Frontal cortex (tissue), 3 donors: ENCODE measurements at regions not wholly inside any gene's neighbourhood (a gene's known extent, or its start where the extent isn't known, plus 50 kb on each side); places are given as distances from the start of the nearest gene placed in this dataset.

Source experiments
- DNase-seq, 2 donors: peaks; one replicate each; pipeline ENCODE4 v3.0.0; 2012; ENCODE audit warnings: low spot score in 2 of 2
- FAIRE-seq: peaks from 2 replicates; lab custom pipeline; 2012; peaks lifted over from hg19 to GRCh38; lab: Jason Lieb, UNC
- donor health status: control.
- donor health status: control.
- donor health status: control.

DNA sequence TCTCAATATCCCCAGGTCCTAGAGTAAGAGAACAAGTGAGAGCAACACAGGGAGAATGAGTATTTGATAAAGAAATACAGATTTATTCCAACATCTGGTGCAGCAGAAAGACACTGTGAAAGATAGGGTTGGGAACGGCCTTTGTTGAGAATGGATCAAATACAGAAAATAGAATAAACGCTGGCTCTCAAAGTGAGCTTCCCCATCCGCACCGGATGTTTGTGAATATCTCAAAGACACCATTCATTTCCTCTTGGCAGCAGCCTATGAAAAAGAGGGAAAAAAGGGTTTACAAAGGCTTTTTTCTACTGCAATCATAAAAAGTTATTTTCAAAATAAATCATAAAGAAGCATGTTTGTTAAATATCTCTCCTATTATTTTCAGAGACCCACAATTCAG lies 279.3 kb downstream of the CASP12 start:
- DNase-seq (no peak), FAIRE-seq (peak; percentile 77)

DNA sequence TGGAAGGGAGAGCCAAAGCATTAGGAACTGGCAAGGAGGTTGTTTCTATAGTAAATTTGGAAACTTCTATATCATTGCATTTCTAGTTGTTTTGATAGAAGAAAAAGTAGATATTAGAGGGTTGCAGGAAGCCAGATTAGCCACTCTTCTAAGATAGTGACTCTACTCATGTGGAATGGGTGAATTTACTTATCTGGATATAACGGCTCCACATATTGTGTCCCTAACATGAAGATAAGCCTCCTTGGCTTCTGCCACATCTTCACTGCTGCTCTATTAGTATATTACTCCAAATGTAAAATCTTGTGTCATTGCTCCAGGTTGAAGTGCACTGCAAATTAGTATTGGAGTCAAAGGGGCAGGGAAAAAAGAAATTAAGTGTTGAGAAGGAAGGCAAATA lies 283.3 kb downstream of the CASP12 start:
- DNase-seq, result no peak

DNA sequence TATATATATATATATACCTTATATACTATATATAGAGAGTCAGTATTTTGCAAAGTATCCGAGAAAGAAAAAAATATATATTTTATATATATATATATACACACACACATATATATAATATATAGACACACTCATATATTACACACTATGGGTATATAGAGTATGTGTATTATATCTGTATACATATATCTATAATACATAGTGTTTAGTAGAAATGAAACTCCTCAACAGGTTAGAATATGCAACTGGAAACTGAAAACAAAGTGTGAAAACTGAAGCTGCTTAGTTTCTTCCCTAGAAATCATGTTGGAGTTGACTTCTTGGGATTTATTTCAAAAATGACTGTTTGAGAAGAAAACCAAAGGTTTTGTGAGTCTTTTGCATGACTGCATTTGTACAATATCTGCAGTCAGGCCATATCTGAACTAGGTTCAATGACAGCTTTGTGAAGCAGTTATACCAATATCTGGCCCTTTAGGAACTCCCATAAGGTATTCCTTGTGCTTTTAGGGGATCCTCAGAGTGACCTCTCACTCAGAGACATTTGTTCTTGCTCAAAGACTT lies 284.1 kb downstream of the CASP12 start:
- peak; percentile 71 for FAIRE-seq
- DNase-seq, result no peak

More for the DNA sequence above, 283.3 kb downstream of the CASP12 start:
- no peak for FAIRE-seq

DNA sequence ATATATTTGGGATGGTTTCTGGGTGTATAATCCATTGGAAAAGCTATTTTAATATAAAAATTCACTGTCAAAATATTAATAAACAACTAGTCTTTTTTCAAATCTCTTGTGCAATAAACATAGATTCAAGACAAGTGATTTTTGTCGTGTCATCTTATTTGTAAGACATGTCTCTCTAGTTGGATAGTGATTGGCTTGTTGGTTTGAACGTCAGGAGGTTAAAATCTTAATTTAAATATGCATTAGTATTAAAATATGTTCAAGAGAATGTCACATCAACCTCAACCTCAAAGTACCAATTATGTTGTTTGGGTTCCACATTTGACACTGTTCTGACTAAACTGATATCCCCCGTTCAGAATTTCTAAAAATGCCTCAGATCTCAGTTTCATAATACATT lies 287.6 kb downstream of the CASP12 start:
- DNase-seq (no peak), FAIRE-seq (no peak)

DNA sequence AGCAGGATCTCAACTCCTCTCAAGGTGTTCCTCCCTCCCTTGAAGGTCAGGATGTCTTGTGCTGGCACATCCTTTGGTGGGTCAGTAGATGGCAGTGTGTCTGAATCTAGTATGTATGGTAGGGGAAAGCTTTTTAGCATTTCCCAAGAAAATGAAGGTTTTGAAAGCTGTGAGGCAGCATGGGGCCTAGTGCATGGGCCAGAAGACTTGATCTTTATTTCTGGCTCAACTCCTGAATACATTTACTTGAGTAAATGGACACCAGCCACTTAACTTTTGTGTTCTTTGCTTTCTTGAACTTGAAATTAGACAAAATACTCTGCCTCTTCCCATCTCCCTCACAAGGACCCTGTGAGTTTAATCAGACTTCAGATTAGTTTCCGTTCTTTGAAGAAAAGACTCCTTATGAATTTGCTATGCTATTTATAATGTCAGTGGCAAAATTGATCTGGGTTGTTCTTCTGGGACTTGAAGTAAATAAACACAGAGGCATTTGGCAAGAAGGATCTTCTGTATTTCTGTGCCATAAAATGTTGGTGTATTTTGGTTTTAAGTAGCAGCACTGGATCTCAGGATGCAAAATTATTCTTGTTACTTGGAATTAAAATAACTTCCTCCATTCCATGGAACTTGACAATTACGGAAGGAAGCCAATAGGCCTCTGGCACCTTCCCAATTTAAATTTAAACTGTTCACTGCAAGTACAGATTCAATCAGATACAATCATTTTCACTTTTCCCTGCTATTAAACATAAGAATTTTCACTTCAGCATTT lies 288.8 kb downstream of the CASP12 start:
- peak; percentile 19 for FAIRE-seq
- DNase-seq, result peak; percentile 17 to 24

DNA sequence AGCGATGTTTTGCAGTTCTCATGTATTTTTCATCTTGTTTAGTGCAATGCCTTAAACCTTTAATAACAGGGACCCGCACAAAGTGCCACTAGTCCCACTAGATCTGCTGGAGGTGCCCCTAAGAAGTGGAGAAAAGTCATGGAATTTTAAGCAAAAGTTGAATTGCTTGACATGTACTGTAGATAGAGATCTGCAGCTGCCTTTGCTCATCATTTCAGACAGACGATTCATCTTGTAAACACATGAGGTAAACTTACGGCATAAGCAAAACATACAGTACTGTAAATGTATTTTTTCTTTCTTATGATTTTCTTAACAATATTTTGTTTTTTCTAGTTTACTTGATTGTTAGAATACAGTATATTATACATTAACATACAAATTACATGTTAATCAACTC lies 295.6 kb downstream of the CASP12 start:
- DNase-seq, result no peak
- no peak for FAIRE-seq

DNA sequence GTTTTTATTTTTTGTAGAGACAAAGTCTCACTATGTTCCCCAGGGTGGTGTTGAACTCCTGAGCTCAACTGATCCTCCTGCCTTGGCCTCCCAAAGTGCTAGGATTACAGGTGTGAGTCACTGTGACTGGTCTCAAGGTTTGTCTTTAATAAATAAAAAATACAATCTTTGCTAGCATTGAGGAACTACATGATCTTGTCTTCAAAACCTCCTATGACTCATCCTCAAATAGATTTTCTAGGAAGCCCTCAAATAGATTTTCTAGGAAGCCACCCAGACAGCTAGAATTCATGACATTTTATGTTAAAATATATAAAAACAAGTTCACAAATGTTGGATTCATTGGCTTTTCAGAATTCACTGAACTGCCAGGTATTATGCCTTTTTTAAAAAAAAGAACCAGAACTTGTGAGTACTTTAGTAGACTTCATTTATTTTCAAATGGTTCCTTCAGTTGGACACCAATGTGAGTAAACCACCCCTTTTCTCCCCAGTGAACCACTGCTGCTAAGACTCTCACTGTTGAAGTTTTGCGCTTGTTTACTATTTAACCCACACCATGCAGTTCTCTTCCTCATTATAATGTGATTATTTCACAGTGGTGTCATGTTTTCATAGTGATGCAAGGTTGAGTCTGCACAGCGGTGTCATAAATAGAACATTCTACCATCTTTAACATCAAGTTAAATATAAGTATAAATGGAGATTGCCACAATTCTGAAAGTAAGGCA lies 303.9 kb downstream of the CASP12 start:
- FAIRE-seq (no peak), DNase-seq (no peak)

DNA sequence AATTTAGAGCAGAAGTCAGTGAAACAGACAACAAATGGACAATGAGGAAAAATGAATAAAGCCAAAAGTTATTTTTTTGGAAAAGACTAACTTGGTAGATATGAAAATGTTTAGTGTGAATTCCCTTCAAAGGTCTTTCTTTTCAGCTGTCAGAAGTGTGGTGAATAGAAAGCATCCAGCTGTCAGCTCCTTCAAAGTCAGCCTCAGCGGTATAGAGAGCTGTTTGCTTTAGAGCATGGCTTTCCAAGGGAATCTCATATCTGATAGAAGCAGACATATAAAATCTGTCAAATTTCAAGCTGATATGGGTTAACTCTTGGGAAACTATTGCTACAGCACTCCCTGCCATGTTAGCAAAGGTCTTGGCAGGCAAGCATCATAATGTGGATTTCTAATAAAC lies 309.3 kb downstream of the CASP12 start:
- no peak for FAIRE-seq
- DNase-seq, result no peak

DNA sequence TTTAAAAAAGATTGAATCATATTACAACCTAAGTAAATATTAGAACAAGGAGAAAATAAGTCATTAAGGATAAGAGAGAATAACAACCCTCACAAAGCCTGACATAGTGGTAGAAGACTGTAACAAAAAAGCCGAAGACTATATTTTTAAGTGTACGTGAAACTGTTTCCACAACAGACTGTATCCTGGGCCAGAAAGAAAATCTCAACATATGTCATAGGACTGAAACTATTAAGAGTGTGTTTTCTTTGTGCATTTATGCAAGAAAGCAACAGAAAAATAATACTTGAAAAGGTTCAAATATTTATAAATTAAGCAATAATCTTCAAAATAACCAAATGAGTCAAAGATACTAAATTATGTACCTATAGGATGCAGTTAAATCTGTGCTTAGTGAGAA lies 309.8 kb downstream of the CASP12 start:
- no peak for FAIRE-seq
- DNase-seq, result no peak

DNA sequence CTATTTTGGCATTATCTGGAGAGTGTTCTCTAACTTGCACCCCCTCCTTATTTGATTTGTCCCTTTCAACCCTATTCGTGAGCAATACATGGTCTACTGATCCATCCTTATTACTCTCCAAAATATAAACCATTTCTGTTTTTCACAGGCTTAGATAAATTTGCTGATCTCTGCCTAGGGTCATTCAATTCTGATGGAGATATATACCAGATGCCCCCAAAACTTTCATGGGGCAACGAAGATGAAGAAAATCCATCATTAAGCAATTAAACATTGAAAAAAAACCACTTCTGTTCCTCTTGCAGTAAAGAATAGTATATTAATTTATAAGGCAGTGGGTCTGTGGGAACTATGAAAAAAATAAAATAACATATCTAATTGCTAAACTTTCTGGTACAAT lies 313.4 kb downstream of the CASP12 start:
- no peak for FAIRE-seq
- DNase-seq, result no peak

DNA sequence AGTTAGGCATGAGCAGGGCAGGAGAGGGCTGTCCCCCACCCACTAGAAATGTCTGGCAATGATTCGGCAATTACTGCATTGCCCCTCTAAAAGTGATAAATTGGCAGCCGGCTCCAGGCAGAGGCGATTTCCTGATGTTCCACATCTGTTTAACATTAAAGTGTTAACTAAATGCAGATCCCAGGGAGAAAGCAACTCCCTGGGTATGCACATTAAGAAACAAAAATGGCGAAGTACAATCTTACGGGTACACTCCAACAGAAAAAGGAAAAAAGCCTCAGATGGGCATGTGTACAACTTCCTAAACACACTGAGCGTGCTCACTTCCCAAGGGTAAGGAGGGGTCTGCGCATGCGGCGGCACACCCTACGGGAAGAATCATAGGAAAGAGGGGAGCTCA lies 314.4 kb downstream of the CASP12 start:
- DNase-seq (no peak), FAIRE-seq (no peak)

DNA sequence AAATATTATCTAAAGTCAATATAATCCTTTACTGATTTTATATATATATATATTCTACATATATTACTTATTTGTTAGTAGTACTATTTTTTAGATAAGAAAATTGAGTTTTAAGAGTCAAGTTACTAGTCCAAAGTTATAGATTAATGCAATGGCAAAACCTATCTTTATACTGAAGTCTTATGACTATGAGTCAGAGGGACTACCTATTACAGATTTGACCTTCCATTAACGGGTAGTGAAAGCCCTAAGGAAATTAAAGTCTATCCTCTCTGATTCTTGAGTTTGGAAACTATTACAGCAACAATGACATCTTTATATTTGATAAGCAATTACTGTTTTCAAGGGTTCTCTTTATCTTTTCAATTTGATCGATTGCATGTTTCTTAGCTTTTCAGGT lies 315.8 kb downstream of the CASP12 start:
- FAIRE-seq, result no peak
- no peak for DNase-seq

DNA sequence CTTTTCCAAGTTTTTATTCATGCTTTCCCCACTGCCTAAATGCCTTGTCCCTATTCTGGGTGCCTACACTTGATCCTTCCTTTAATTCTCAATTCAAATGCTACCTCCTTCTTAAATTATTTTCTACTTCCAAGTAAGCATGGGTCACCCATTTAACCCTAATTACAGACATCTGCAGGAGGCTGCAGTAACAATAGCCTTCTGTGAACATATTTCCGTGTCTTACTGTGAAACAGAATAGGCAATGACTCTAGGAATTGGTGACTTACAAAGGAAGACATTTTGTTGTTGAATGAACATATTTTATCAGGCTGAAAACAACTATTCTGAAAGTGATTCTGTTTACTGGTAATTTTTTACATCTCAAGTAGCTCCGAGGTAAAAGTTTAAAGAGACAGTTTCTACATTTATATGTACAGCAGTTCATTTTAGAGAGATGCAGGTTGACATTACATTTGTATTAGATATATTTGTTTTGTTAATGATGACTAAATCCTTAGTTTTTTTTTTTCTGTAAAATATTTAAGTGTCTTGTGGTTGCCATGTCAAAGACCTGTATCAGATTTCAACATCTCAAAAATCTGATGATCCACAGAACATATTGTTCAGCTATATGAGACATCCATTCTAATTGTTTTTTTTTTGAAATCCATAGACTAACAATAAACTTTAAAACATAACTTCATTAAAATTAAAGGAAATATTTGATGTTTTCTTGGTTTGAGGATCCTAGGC lies 316.8 kb downstream of the CASP12 start:
- FAIRE-seq, result no peak
- DNase-seq, result no peak

DNA sequence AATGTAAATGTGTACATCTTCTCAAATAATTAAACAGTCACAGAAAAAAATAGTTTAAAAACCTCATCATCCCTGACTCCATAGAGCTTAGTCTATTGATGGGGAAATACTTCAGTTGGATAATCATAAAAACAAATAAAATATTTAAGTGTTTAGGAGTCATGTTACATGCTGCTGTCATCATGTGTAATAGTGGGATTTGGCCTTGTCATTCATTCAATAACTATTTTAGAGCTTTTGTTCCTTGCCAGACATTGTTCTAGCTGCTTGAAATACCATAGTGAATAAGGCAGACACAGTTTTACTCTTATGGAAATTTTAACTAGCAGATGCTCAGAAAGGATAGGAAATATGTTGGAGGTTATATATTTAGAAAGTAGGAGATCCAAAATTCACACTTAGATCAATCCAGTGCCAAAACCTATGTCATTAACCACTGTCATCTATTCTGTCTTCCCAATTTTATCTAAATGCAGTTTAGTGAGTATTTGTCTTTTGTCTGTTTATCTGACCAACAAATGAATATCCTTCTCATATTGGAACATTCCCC lies 324.7 kb downstream of the CASP12 start:
- DNase-seq (no peak), FAIRE-seq (no peak)

DNA sequence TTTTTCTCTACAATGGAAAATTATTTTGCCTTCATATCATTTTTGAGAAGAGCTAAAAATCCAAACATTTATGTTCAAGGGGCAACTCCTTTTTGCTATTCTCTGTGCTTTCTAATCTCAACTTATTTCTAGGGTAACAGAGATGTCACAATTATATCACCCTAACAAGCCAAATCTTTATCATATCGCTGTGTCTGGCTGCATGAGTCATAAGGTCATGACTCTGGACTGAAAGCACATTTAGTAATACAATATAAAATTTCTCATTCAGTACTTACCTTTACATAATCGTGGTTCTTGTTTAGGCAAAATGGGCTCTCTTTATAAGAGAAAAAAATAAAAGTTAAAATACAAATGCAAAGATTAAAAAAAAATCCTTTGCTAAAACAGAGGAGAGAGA lies 326.0 kb downstream of the CASP12 start:
- DNase-seq (no peak), FAIRE-seq (no peak)

DNA sequence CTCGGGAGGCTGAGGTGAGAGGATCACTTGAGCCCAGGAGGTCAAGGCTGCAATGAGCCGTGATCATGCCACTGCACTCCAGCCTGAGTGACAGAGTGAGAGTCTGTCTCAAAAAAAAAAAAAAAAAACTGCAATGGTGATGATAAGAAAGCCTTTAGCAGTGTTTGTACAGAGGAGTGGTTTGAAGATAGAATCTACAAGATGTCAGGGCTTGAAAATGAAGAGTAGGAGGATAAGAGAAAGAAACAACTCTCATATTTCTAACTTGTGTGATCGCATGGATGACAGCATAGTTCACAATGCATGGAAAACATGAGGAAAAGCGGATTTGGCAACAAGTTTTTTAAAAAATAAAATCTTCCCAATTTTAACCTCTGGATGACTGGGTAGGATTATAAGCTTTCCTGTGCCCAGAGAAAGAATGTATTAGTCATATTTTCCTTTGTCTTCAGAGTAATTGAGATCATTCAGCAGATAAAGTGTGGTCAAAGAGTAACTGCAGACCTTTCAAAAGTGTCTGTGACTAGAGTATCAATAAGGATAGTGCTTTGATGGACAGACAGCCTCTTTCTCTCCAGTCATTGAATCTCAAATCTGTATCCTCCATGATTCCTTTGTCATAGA lies 328.1 kb downstream of the CASP12 start:
- FAIRE-seq (no peak), DNase-seq (no peak)

DNA sequence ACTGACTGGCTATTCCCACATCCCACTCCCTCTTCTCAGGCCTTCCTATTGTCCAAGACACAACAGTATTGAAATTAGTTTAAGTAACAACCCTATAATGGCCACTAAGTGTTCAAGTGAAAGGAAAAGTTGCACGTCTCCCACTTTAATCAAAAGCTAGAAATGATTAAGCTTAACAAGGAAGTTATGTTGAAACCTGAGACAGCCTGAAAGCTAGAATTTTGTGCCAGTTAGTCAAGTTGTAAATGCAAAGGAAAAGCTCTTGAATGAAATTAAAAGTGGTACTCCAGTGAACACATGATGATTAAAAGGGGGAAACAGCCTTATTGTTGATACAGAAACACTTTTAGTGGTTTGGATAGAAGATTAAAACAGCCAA lies 332.7 kb downstream of the CASP12 start:
- no peak for FAIRE-seq

DNA sequence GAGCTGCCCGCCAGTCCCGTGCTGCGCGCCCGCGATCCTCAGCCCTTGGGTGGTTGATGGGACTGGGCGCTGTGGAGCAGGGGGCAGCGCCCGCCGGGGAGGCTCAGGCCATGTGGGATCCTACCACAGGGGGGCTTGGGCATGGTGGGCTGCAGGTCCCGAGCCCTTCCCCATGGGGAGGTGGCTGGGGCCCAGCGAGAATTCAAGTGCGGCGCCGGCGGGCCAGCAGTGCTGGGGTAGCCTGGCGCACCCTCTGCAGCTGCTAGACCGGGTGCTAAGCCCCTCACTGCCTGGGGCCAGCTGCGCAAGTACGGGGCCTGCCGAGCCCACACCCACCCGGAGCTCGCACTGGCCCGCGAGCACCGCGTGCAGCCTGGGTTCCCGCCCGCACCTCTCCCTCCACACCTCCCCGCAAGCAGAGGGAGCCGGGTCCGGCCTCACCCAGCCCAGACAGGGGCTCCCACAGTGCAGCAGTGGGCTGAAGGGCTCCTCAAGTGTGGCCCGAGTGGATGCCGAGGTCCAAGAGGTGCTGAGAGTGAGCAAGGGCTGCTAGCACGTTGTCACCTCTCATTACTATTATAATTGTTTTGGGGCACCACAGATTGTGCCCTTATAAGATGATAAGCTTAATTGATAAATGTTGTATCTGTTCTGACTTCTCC lies 333.2 kb downstream of the CASP12 start:
- FAIRE-seq (no peak), DNase-seq (no peak)

More for the DNA sequence above, 332.7 kb downstream of the CASP12 start:
- no peak for DNase-seq

DNA sequence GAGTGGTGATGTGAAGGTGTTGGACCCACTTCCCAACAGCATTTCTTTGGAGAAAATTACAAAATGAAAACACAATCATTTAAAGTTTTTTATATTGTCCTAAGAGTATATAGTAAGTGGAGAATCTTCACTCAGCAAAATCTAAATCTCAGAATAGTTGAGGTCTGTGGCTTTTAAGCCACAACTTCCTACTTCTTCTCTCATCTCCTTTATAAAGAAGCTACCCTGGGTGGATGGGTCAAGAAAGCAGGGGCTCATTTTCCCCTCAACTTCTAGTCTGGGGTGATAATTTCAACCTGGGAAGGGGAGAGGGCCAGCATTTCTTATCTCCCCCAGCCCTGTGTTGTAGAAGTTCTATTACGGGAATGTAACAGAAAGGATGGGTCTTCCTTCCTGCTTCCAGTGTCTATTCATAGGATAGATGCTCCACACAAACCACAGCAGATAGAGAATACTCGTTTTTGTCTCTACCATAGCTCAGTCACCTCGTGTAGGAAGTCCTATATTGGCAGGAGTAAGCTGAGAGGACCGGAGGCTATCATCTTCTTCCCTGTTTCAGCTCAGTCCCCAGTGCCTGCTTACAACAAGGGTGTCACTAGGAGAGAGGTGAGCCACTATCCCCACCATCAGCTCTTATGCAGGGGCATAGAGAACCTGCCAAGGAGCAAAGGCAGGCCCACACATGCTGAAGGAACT lies 341.5 kb downstream of the CASP12 start:
- DNase-seq, result no peak
- FAIRE-seq, result no peak
